Fibroblast of lung (primary cell): ENCODE measurements at regions not wholly inside any gene's neighbourhood (a gene's known extent, or its start where the extent isn't known, plus 50 kb on each side); places are given as distances from the start of the nearest gene placed in this dataset.

Experiments used
- DNase-seq, 2 donors: peaks; one replicate each; pipeline versions ENCODE4 v3.0.0 to v3.0.0-alpha.2; 2010; ENCODE audit warnings: low read depth in 2 of 2
- H2AFZ ChIP-seq: 2 replicates; pipeline ENCODE4 v1.5.1; 2012; ENCODE audit warnings: low read length, control low read depth, inconsistent platforms
- H3K27ac ChIP-seq: 2 replicates; pipeline ENCODE4 v1.5.1; 2011; ENCODE audit warnings: low read length, control low read depth; ENCODE audit not compliant: insufficient read depth
- H3K27me3 ChIP-seq: 2 replicates; pipeline ENCODE4 v1.5.1; 2011; ENCODE audit warnings: mild to moderate bottlenecking, low read length; ENCODE audit not compliant: control insufficient read depth, insufficient read depth
- H3K36me3 ChIP-seq: 2 replicates; pipeline ENCODE4 v1.5.1; 2011; ENCODE audit warnings: low read length; ENCODE audit not compliant: control insufficient read depth, insufficient read depth
- H3K4me1 ChIP-seq: 2 replicates; pipeline ENCODE4 v1.5.1; 2011; ENCODE audit warnings: low read length; ENCODE audit not compliant: control insufficient read depth, insufficient read depth; ENCODE audit errors: extremely low read depth
- H3K4me2 ChIP-seq: 2 replicates; pipeline ENCODE4 v1.5.1; 2011; ENCODE audit warnings: low read length, control low read depth; ENCODE audit not compliant: insufficient read depth; ENCODE audit errors: extremely low read depth
- H3K4me3 ChIP-seq, 4 experiments: fragments of 200-600 bp in 1 of 4; sonication (generic) in 1 of 4; replicated peaks in 1 of 4; 2 replicates each; pipeline ENCODE4 v1.5.1; 2011 to 2016; ENCODE audit warnings: low read length in 4 of 4, low read depth in 3 of 4, mild to moderate bottlenecking in 3 of 4, control low read depth in 2 of 4, inconsistent platforms in 1 of 4, mixed read lengths in 1 of 4; ENCODE audit not compliant: insufficient read depth in 1 of 4; ENCODE audit errors: control extremely low read depth in 1 of 4
- H3K79me2 ChIP-seq: 2 replicates; pipeline ENCODE4 v1.5.1; 2012; ENCODE audit warnings: mild to moderate bottlenecking, low read length, inconsistent platforms; ENCODE audit not compliant: control insufficient read depth, insufficient read depth
- H3K9ac ChIP-seq: 2 replicates; pipeline ENCODE4 v1.5.1; 2011; ENCODE audit warnings: mild to moderate bottlenecking, low read length, control low read depth; ENCODE audit not compliant: insufficient read depth
- H3K9me3 ChIP-seq: 2 replicates; pipeline ENCODE4 v1.5.1; 2012; ENCODE audit warnings: low read depth, low read length; ENCODE audit not compliant: control insufficient read depth, insufficient read depth
- H4K20me1 ChIP-seq: 2 replicates; pipeline ENCODE4 v1.5.1; 2011; ENCODE audit warnings: low read length; ENCODE audit not compliant: control insufficient read depth, insufficient read depth; ENCODE audit errors: extremely low read depth
- EZH2 ChIP-seq: IDR thresholded peaks from 2 replicates; pipeline ENCODE4 v1.5.1; 2012; ENCODE audit warnings: low read length, control low read depth, mild to moderate bottlenecking; ENCODE audit errors: missing control alignments
- TF ChIP-seq, protein P1 (sequence below), 2 donors: IDR thresholded peaks in 1 of 2; conservative IDR thresholded peaks in 1 of 2; 1 replicate in 1 of 2; 2 replicates in 1 of 2; pipeline ENCODE4 v1.5.1; 2011 to 2012; ENCODE audit warnings: low read length in 2 of 2, control low read depth in 1 of 2, inconsistent platforms in 1 of 2, low read depth in 1 of 2, mild to moderate bottlenecking in 1 of 2

DNA sequence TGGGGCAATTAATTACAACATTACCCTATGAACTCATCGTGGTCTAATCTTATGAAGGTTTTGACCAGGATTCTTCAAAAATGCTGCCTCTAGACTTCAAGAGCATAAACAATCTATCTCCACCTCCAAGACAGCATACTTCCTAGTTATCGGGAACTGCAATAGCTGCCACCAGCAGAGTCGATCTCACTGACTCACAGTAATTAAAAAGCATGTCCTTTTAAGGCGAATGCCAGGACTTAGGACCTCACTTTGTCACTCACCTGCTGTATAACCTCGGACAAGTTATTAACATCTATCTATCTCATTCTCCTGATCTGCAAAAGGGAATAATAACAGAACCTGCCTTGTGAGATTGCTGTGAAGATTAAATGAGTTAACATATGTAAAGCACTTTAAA is 666.0 kb upstream of the COBL start:
- Histone ChIP-seq H2AFZ (no peak overlapping the region), H3K79me2 (no peaks in the 10 kb centered on the region), H3K9me3 (no peaks in the 10 kb centered on the region), H3K27ac (no peak overlapping the region), H3K9ac (no peak overlapping the region), H3K36me3 (no peaks in the 10 kb centered on the region), H3K27me3 (no peaks in the 10 kb centered on the region), H3K4me3 (no peak overlapping the region), H4K20me1 (no peaks in the 10 kb centered on the region), H3K4me1 (no peaks in the 10 kb centered on the region), H3K4me2 (no peak overlapping the region)
- no peak for DNase-seq
- TF ChIP-seq EZH2 = no peak
- TF ChIP-seq, protein P1, sequence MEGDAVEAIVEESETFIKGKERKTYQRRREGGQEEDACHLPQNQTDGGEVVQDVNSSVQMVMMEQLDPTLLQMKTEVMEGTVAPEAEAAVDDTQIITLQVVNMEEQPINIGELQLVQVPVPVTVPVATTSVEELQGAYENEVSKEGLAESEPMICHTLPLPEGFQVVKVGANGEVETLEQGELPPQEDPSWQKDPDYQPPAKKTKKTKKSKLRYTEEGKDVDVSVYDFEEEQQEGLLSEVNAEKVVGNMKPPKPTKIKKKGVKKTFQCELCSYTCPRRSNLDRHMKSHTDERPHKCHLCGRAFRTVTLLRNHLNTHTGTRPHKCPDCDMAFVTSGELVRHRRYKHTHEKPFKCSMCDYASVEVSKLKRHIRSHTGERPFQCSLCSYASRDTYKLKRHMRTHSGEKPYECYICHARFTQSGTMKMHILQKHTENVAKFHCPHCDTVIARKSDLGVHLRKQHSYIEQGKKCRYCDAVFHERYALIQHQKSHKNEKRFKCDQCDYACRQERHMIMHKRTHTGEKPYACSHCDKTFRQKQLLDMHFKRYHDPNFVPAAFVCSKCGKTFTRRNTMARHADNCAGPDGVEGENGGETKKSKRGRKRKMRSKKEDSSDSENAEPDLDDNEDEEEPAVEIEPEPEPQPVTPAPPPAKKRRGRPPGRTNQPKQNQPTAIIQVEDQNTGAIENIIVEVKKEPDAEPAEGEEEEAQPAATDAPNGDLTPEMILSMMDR (conservative IDR thresholded peaks at IDR 0.05 in 1 of 2, IDR thresholded peaks at IDR 0.05 in 1 of 2; ENCODE audit: low read depth in 1 of 2, low read length in 2 of 2) = no peak

DNA sequence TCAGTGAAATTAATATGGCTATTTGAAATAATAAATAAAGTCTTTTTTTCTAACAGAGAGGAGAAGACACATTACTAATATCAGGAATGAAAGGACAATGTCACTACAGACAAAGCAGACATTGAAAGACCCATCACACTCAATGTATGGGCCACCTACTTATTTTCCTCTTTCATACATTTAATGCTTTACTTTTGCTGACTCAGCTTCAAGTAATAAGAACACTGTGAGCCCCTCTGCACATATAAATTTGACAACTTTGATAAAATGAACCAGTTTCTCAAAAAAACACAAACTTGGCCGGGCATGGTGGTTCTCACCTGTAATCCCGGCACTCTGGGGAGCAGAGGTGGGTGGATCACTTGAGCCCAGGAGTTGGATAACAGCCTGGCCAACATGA is 664.2 kb upstream of the COBL start:
- Histone ChIP-seq H4K20me1 (no peaks in the 10 kb centered on the region), H3K79me2 (no peaks in the 10 kb centered on the region), H3K27me3 (no peaks in the 10 kb centered on the region), H3K4me2 (no peak overlapping the region), H3K9ac (no peak overlapping the region), H2AFZ (no peak overlapping the region), H3K9me3 (no peaks in the 10 kb centered on the region), H3K4me1 (no peaks in the 10 kb centered on the region), H3K4me3 (no peak overlapping the region), H3K36me3 (no peaks in the 10 kb centered on the region), H3K27ac (no peak overlapping the region)
- no peak for DNase-seq
- TF ChIP-seq, protein P1 (conservative IDR thresholded peaks at IDR 0.05 in 1 of 2, IDR thresholded peaks at IDR 0.05 in 1 of 2; ENCODE audit: low read depth in 1 of 2, low read length in 2 of 2) = no peak
- no peak for TF ChIP-seq EZH2

GRCh38 chr7:51980313-51980712 is 663.7 kb upstream of the COBL start:
- Histone ChIP-seq H3K36me3 (no peaks in the 10 kb centered on the region), H3K9me3 (no peaks in the 10 kb centered on the region), H3K4me3 (no peak overlapping the region), H3K9ac (no peak overlapping the region), H3K27ac (no peak overlapping the region), H3K27me3 (no peaks in the 10 kb centered on the region), H3K4me1 (no peaks in the 10 kb centered on the region), H3K79me2 (no peaks in the 10 kb centered on the region), H2AFZ (no peak overlapping the region), H3K4me2 (no peak overlapping the region), H4K20me1 (no peaks in the 10 kb centered on the region)
- no peak for DNase-seq
- TF ChIP-seq EZH2 = no peak
- TF ChIP-seq, protein P1 (conservative IDR thresholded peaks at IDR 0.05 in 1 of 2, IDR thresholded peaks at IDR 0.05 in 1 of 2; ENCODE audit: low read depth in 1 of 2, low read length in 2 of 2) = no peak
